ENCODE measurements at regions not wholly inside any gene's neighbourhood (a gene's known extent, or its start where the extent isn't known, plus 50 kb on each side); places are given as distances from the start of the nearest gene placed in this dataset.

DNA sequence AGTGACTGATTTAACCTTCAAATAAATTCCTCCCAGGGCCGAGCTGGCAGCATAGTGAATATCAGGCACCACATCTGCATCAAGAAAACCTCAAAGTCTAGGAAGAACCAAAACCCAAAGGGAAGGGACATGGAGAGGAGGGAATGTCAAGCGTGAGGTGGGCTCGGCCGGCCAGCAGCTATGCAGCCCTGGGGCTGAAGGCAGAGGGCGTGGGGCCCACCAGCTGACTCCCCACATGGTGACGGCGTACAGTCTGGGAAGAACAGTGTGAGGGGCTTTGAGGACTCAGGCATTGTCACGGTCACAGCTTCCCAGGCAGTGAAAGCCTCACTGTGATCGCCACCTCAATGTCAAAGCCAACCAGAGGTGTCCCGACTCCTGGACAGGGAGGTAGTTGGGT is 412.5 kb downstream of the SHANK2 start:
- H3K9ac ChIP-seq (ENCODE audit: low read depth, low read length), result no peak overlapping the region
- H3K4me3 ChIP-seq (ENCODE audit: low read depth in 1 of 2, low read length in 2 of 2), result no peak overlapping the region
- H4K20me1 ChIP-seq (ENCODE audit: insufficient read depth, low read length), result no peaks in the 10 kb centered on the region
- no peak overlapping the region for H3K27ac ChIP-seq (ENCODE audit: low read length)
- no peaks in the 10 kb centered on the region for H3K79me2 ChIP-seq (ENCODE audit: insufficient read depth, low read length)
- TF ChIP-seq, protein P1, sequence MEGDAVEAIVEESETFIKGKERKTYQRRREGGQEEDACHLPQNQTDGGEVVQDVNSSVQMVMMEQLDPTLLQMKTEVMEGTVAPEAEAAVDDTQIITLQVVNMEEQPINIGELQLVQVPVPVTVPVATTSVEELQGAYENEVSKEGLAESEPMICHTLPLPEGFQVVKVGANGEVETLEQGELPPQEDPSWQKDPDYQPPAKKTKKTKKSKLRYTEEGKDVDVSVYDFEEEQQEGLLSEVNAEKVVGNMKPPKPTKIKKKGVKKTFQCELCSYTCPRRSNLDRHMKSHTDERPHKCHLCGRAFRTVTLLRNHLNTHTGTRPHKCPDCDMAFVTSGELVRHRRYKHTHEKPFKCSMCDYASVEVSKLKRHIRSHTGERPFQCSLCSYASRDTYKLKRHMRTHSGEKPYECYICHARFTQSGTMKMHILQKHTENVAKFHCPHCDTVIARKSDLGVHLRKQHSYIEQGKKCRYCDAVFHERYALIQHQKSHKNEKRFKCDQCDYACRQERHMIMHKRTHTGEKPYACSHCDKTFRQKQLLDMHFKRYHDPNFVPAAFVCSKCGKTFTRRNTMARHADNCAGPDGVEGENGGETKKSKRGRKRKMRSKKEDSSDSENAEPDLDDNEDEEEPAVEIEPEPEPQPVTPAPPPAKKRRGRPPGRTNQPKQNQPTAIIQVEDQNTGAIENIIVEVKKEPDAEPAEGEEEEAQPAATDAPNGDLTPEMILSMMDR (IDR thresholded peaks at IDR 0.05; ENCODE audit: borderline replicate concordance, extremely low read depth, low read length, poor library complexity, severe bottlenecking), result no peak
- TF ChIP-seq EZH2 (IDR thresholded peaks at IDR 0.05; ENCODE audit: borderline replicate concordance, low read depth, low read length, severe bottlenecking), result no peak
- no peak overlapping the region for H2AFZ ChIP-seq (ENCODE audit: low read depth, low read length)
- H3K9me3 ChIP-seq (ENCODE audit: insufficient read depth, low read length, severe bottlenecking), result peaks cover 7% of the 10 kb centered on the region
- ATAC-seq (ENCODE audit: insufficient read depth, low read depth) (no peak), DNase-seq (no peak)
- H3K36me3 ChIP-seq (ENCODE audit: insufficient read depth, low read length), result no peaks in the 10 kb centered on the region
- no peak overlapping the region for H3K4me2 ChIP-seq (ENCODE audit: insufficient read depth, low read length)
- no peaks in the 10 kb centered on the region for H3K4me1 ChIP-seq (ENCODE audit: insufficient read depth, low read length)
- no peaks in the 10 kb centered on the region for H3K27me3 ChIP-seq (ENCODE audit: insufficient read depth, low read length, poor library complexity)

DNA sequence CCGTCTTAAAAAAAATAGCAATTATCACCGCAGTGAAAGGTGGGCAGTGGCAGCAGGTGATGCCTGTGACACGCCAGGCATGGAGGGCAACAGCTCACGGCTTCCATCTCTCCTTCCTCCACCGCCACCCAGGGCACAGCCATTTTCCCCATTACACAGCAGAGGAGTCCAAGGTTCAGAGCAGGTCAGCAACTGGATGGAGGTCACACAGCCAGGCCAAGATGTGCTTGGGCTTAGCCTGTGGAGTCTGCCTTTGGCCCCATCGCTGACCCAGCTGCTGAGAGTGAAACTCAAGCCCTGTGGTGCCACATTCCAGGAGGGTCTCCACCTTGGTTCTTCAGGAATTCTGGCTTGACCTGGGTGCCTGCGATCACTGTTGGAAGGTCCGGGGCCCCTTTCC is 411.1 kb downstream of the SHANK2 start:
- no peaks in the 10 kb centered on the region for H4K20me1 ChIP-seq (ENCODE audit: insufficient read depth, low read length)

DNA sequence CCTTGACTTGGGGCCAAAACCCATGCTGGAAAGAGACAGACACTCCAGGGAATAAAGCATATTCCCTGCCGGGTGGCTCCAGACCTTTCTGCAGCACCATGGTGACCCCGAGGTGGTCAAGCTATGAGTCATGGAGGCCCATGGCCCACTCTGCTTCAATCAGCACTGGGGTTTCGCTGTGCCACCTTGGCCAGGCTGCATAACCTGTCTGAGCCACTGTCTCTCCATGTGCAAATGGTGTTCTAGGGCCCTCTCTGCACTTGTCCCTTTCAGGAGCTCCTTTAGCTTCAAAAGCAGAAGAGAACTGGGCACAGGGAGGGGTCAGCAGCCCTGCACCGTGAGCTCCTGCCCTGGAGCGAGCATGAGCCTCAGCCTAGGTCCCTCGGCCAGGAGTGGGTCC is 410.1 kb downstream of the SHANK2 start:
- TF ChIP-seq EZH2 (IDR thresholded peaks at IDR 0.05; ENCODE audit: borderline replicate concordance, low read depth, low read length, severe bottlenecking), result no peak
- TF ChIP-seq, protein P1 (IDR thresholded peaks at IDR 0.05; ENCODE audit: borderline replicate concordance, extremely low read depth, low read length, poor library complexity, severe bottlenecking), result no peak
- Histone ChIP-seq H3K4me1 (ENCODE audit: insufficient read depth, low read length) (no peaks in the 10 kb centered on the region), H3K9ac (ENCODE audit: low read depth, low read length) (no peak overlapping the region), H3K27ac (ENCODE audit: low read length) (no peak overlapping the region), H3K36me3 (ENCODE audit: insufficient read depth, low read length) (no peaks in the 10 kb centered on the region), H3K27me3 (ENCODE audit: insufficient read depth, low read length, poor library complexity) (no peaks in the 10 kb centered on the region), H3K9me3 (ENCODE audit: insufficient read depth, low read length, severe bottlenecking) (peaks cover 7% of the 10 kb centered on the region), H3K79me2 (ENCODE audit: insufficient read depth, low read length) (no peaks in the 10 kb centered on the region), H4K20me1 (ENCODE audit: insufficient read depth, low read length) (no peaks in the 10 kb centered on the region), H3K4me3 (ENCODE audit: low read depth in 1 of 2, low read length in 2 of 2) (no peak overlapping the region), H2AFZ (ENCODE audit: low read depth, low read length) (no peak overlapping the region), H3K4me2 (ENCODE audit: insufficient read depth, low read length) (no peak overlapping the region)
- ATAC-seq (ENCODE audit: insufficient read depth, low read depth) (no peak), DNase-seq (no peak)

More for the DNA sequence above, 411.1 kb downstream of the SHANK2 start:
- TF ChIP-seq, protein P1 (IDR thresholded peaks at IDR 0.05; ENCODE audit: borderline replicate concordance, extremely low read depth, low read length, poor library complexity, severe bottlenecking), result no peak
- TF ChIP-seq EZH2 (IDR thresholded peaks at IDR 0.05; ENCODE audit: borderline replicate concordance, low read depth, low read length, severe bottlenecking), result no peak
- Histone ChIP-seq H3K9ac (ENCODE audit: low read depth, low read length) (no peak overlapping the region), H3K9me3 (ENCODE audit: insufficient read depth, low read length, severe bottlenecking) (peaks cover 7% of the 10 kb centered on the region), H2AFZ (ENCODE audit: low read depth, low read length) (no peak overlapping the region), H3K27ac (ENCODE audit: low read length) (no peak overlapping the region), H3K27me3 (ENCODE audit: insufficient read depth, low read length, poor library complexity) (no peaks in the 10 kb centered on the region), H3K36me3 (ENCODE audit: insufficient read depth, low read length) (no peaks in the 10 kb centered on the region), H3K4me1 (ENCODE audit: insufficient read depth, low read length) (no peaks in the 10 kb centered on the region), H3K4me3 (ENCODE audit: low read depth in 1 of 2, low read length in 2 of 2) (no peak overlapping the region), H3K4me2 (ENCODE audit: insufficient read depth, low read length) (no peak overlapping the region), H3K79me2 (ENCODE audit: insufficient read depth, low read length) (no peaks in the 10 kb centered on the region)
- DNase-seq (no peak), ATAC-seq (ENCODE audit: insufficient read depth, low read depth) (no peak)

DNA sequence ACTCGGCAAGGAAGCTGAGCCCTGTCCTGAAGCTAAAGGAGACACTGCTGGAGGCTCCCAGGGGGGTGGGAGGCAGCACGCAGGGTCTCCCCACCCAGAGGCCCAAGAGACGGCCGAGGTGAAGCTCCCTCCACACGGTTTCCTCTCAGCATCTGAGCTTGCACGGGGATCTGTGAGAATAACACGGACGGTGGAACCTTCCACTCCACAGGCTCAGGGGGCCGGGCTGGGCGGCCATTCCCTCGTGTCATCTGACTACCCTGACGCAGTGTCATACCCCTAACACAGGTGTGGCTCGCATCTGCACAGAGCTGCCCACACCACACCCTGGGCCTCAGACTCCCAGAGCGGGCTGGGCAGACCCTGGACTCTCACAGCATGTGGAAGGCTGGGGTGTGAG is 409.7 kb downstream of the SHANK2 start:
- Histone ChIP-seq H3K27me3 (ENCODE audit: insufficient read depth, low read length, poor library complexity) (no peaks in the 10 kb centered on the region), H4K20me1 (ENCODE audit: insufficient read depth, low read length) (no peaks in the 10 kb centered on the region), H3K27ac (ENCODE audit: low read length) (no peak overlapping the region), H3K79me2 (ENCODE audit: insufficient read depth, low read length) (no peaks in the 10 kb centered on the region), H3K9ac (ENCODE audit: low read depth, low read length) (no peak overlapping the region), H3K9me3 (ENCODE audit: insufficient read depth, low read length, severe bottlenecking) (peaks cover 7% of the 10 kb centered on the region), H3K4me3 (ENCODE audit: low read depth in 1 of 2, low read length in 2 of 2) (no peak overlapping the region), H2AFZ (ENCODE audit: low read depth, low read length) (no peak overlapping the region), H3K4me2 (ENCODE audit: insufficient read depth, low read length) (no peak overlapping the region), H3K36me3 (ENCODE audit: insufficient read depth, low read length) (no peaks in the 10 kb centered on the region), H3K4me1 (ENCODE audit: insufficient read depth, low read length) (no peaks in the 10 kb centered on the region)
- no peak for TF ChIP-seq EZH2 (IDR thresholded peaks at IDR 0.05; ENCODE audit: borderline replicate concordance, low read depth, low read length, severe bottlenecking)
- TF ChIP-seq, protein P1 (IDR thresholded peaks at IDR 0.05; ENCODE audit: borderline replicate concordance, extremely low read depth, low read length, poor library complexity, severe bottlenecking), result no peak
- DNase-seq (no peak), ATAC-seq (ENCODE audit: insufficient read depth, low read depth) (no peak)
